Smooth muscle cell (in vitro differentiated cells): ENCODE measurements at regions not wholly inside any gene's neighbourhood (a gene's known extent, or its start where the extent isn't known, plus 50 kb on each side); places are given as distances from the start of the nearest gene placed in this dataset.
"Not testable (repeated sequence)": the region's sequence is repeated elsewhere in the genome, so short reads cannot be mapped to it uniquely, and the experiment has no call there.

ENCODE experiments used
- DNase-seq: peaks from one replicate; lab custom pipeline; 2025; ENCODE audit not compliant: unreplicated experiment; lab: John Stamatoyannopoulos, UW
- H2AFZ ChIP-seq: fragments of 200-600 bp; sonication (generic); 2 replicates; pipeline ENCODE4 v1.6.0; 2016; ENCODE audit warnings: antibody characterized with exemption, low read depth, mild to moderate bottlenecking
- H3F3A ChIP-seq: fragments of 200-600 bp; sonication (generic); 2 replicates; pipeline ENCODE4 v1.6.0; 2017; ENCODE audit warnings: antibody characterized with exemption, low read depth
- H3K27ac ChIP-seq: fragments of 200-600 bp; sonication (generic); 2 replicates; pipeline ENCODE4 v1.5.1; 2016; ENCODE audit warnings: low read depth, mild to moderate bottlenecking
- H3K27me3 ChIP-seq: fragments of 200-600 bp; sonication (generic); 2 replicates; pipeline ENCODE4 v1.6.1; 2016; ENCODE audit warnings: low read depth, mild to moderate bottlenecking
- H3K36me3 ChIP-seq: fragments of 200-600 bp; sonication (generic); 2 replicates; pipeline ENCODE4 v1.5.1; 2016; ENCODE audit warnings: low read depth
- H3K4me1 ChIP-seq: fragments of 200-600 bp; sonication (generic); 2 replicates; pipeline ENCODE4 v1.5.1; 2016; ENCODE audit warnings: low read depth
- H3K4me2 ChIP-seq: fragments of 200-600 bp; sonication (generic); 2 replicates; pipeline ENCODE4 v1.6.0; 2016; ENCODE audit warnings: mild to moderate bottlenecking
- H3K4me3 ChIP-seq: fragments of 200-600 bp; sonication (generic); 2 replicates; pipeline ENCODE4 v1.5.1; 2016; ENCODE audit warnings: mild to moderate bottlenecking
- H3K79me2 ChIP-seq: fragments of 200-600 bp; sonication (generic); 2 replicates; pipeline ENCODE4 v1.6.0; 2016; ENCODE audit warnings: low read depth, mild to moderate bottlenecking
- H3K9ac ChIP-seq: fragments of 200-600 bp; sonication (generic); 2 replicates; pipeline ENCODE4 v1.6.0; 2016; ENCODE audit warnings: low read depth
- H3K9me3 ChIP-seq: fragments of 200-600 bp; sonication (generic); replicated peaks from 2 replicates; pipeline ENCODE4 v1.5.1; 2016; ENCODE audit warnings: low read depth
- H4K20me1 ChIP-seq: fragments of 200-600 bp; sonication (generic); 2 replicates; pipeline ENCODE4 v1.6.0; 2016; ENCODE audit warnings: low read depth
- CTCF ChIP-seq: fragments of 200-600 bp; sonication (generic); IDR thresholded peaks from 2 replicates; pipeline ENCODE4 v1.5.1; 2017; ENCODE audit warnings: borderline replicate concordance, mild to moderate bottlenecking, antibody characterized with exemption; ENCODE audit not compliant: insufficient read depth, poor library complexity, severe bottlenecking
- WGBS: methylation state at CpG from one replicate; pipeline ENCODE4 v1.1.7; 2016; ENCODE audit warnings: low lambda C conversion rate; 5-methylcytosine and 5-hydroxymethylcytosine counted together

DNA sequence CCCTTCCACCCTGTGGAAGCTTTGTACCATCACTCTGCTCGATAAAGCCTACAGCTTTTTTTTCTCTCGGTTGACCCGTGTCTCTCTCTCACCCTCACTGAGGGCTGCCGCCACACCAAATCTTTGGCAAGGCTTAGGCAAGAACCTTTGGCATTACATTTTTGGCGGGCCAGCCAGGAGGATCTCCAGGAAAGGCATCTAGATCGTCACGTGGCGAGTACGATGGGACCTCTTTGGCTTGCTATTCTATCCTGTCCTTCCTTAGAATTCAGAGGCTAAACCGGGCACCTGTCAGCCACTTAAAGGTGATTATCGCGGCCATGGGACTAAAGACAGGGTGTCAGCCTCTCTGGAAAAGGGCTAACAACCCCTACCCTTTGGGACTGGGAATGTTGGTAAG lies 96.2 kb downstream of the UGT2B28 start:
- Histone ChIP-seq H3K9ac (no peak overlapping the region), H4K20me1 (no peaks in the 10 kb centered on the region), H2AFZ (no peak overlapping the region), H3K4me3 (no peak overlapping the region), H3K4me1 (no peaks in the 10 kb centered on the region), H3K27ac (no peak overlapping the region), H3F3A (no peaks in the 10 kb centered on the region), H3K79me2 (no peaks in the 10 kb centered on the region), H3K27me3 (no peaks in the 10 kb centered on the region), H3K36me3 (no peaks in the 10 kb centered on the region), H3K4me2 (no peak overlapping the region), H3K9me3 (no peaks in the 10 kb centered on the region)
- TF ChIP-seq CTCF, result no peak
- DNase-seq, result no peak
- 95% methylated on average over 12 of the region's 12 CpGs for WGBS

- Histone ChIP-seq H3K4me1 (no peaks in the 10 kb centered on the region), H3K9me3 (no peaks in the 10 kb centered on the region), H3F3A (no peaks in the 10 kb centered on the region), H3K27me3 (no peaks in the 10 kb centered on the region), H4K20me1 (no peaks in the 10 kb centered on the region), H2AFZ (no peak overlapping the region), H3K4me2 (no peak overlapping the region), H3K27ac (no peak overlapping the region), H3K4me3 (no peak overlapping the region), H3K36me3 (no peaks in the 10 kb centered on the region), H3K79me2 (no peaks in the 10 kb centered on the region), H3K9ac (no peak overlapping the region)
- WGBS, result over 99% methylated on average over 7 of the region's 7 CpGs
- TF ChIP-seq CTCF, result no peak
- DNase-seq, result no peak
Observed at GRCh38 chr4:69377562-69377961, 97.3 kb downstream of the UGT2B28 start.

DNA sequence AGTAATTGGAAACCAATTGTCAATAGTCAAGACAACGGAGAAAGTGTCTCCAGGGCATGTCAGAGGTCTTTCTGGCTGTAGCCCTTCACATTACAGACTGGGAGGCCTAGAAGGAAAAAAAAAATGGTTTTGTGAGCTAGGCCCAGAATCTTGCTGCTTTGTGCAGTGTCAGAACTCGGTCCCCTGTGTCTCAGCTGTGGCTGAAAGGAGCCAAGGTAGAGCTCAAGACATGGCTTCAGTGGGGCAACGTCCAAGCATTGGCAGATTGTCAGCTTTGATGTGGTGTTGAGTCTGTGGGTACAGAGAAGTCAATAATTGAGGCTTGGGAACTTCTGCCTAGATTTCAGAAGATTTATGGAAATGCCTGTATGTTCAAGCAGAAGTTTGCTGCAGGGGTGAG lies 103.0 kb downstream of the UGT2B28 start:
- Histone ChIP-seq H3K9me3 (no peaks in the 10 kb centered on the region), H4K20me1 (no peaks in the 10 kb centered on the region), H3K4me2 (no peak overlapping the region), H2AFZ (no peak overlapping the region), H3K9ac (no peak overlapping the region), H3K27ac (no peak overlapping the region), H3K27me3 (no peaks in the 10 kb centered on the region), H3K4me1 (no peaks in the 10 kb centered on the region), H3K79me2 (no peaks in the 10 kb centered on the region), H3K36me3 (no peaks in the 10 kb centered on the region), H3K4me3 (no peak overlapping the region), H3F3A (no peaks in the 10 kb centered on the region)
- 74% methylated on average over 3 of the region's 3 CpGs for WGBS
- TF ChIP-seq CTCF, result no peak
- DNase-seq, result no peak

- not testable (repeated sequence) for H3K9ac ChIP-seq, H2AFZ ChIP-seq, H3K4me1 ChIP-seq, DNase-seq, H3K9me3 ChIP-seq, H3K4me3 ChIP-seq, H3F3A ChIP-seq, H3K79me2 ChIP-seq, H4K20me1 ChIP-seq, H3K27me3 ChIP-seq, H3K4me2 ChIP-seq, H3K27ac ChIP-seq, H3K36me3 ChIP-seq
- 92% methylated on average over 4 of the region's 4 CpGs for whole genome bisulfite sequencing
Observed at GRCh38 chr4:69389111-69389510, 106.6 kb downstream of the UGT2B4 start.
